Hepatocyte (in vitro differentiated cells): ENCODE measurements at regions not wholly inside any gene's neighbourhood (a gene's known extent, or its start where the extent isn't known, plus 50 kb on each side); places are given as distances from the start of the nearest gene placed in this dataset.
"Not testable (repeated sequence)": the region's sequence is repeated elsewhere in the genome, so short reads cannot be mapped to it uniquely, and the experiment has no call there.

Experiments used
- DNase-seq: peaks from one replicate; pipeline ENCODE4 v3.0.0-alpha.2; 2016; ENCODE audit warnings: low spot score
- H2AFZ ChIP-seq: fragments of 200-600 bp; sonication (generic); 2 replicates; pipeline ENCODE4 v1.6.0; 2016; ENCODE audit warnings: antibody characterized with exemption, mild to moderate bottlenecking
- H3K27ac ChIP-seq: fragments of 200-600 bp; sonication (generic); 2 replicates; pipeline ENCODE4 v1.5.1; 2016; ENCODE audit warnings: mild to moderate bottlenecking
- H3K27me3 ChIP-seq: fragments of 200-600 bp; sonication (generic); 2 replicates; pipeline ENCODE4 v1.6.1; 2016
- H3K36me3 ChIP-seq: fragments of 200-600 bp; sonication (generic); replicated peaks from 2 replicates; pipeline ENCODE4 v1.5.1; 2016; ENCODE audit warnings: low read depth; ENCODE audit not compliant: insufficient read depth
- H3K4me1 ChIP-seq: fragments of 200-600 bp; sonication (generic); 2 replicates; pipeline ENCODE4 v1.5.1; 2016; ENCODE audit warnings: mild to moderate bottlenecking, moderate library complexity; ENCODE audit not compliant: insufficient read depth
- H3K4me2 ChIP-seq: fragments of 200-600 bp; sonication (generic); 2 replicates; pipeline ENCODE4 v1.6.0; 2016
- H3K4me3 ChIP-seq: fragments of 200-600 bp; sonication (generic); 2 replicates; pipeline ENCODE4 v1.5.1; 2016; ENCODE audit warnings: mild to moderate bottlenecking
- H3K79me2 ChIP-seq: fragments of 200-600 bp; sonication (generic); 2 replicates; pipeline ENCODE4 v1.6.0; 2017; ENCODE audit warnings: mild to moderate bottlenecking
- H3K9me2 ChIP-seq: fragments of 200-600 bp; sonication (generic); replicated peaks from 2 replicates; pipeline ENCODE4 v1.6.0; 2017; ENCODE audit warnings: mild to moderate bottlenecking; ENCODE audit not compliant: insufficient read depth
- H3K9me3 ChIP-seq: fragments of 200-600 bp; sonication (generic); 2 replicates; pipeline ENCODE4 v1.5.1; 2016; ENCODE audit warnings: low read depth, mild to moderate bottlenecking
- H4K20me1 ChIP-seq: fragments of 200-600 bp; sonication (generic); 2 replicates; pipeline ENCODE4 v1.6.0; 2016; ENCODE audit warnings: mild to moderate bottlenecking; ENCODE audit not compliant: insufficient read depth, poor library complexity, severe bottlenecking
- CTCF ChIP-seq: fragments of 200-600 bp; sonication (generic); IDR thresholded peaks from 2 replicates; pipeline ENCODE4 v1.5.1; 2016; ENCODE audit warnings: antibody characterized with exemption, mild to moderate bottlenecking; ENCODE audit not compliant: poor library complexity
- EZH2 ChIP-seq: fragments of 200-600 bp; sonication (generic); IDR thresholded peaks from 2 replicates; pipeline ENCODE4 v1.6.1; 2016; ENCODE audit warnings: antibody characterized with exemption, mild to moderate bottlenecking, borderline replicate concordance
- EZH2phosphoT487 ChIP-seq: fragments of 200-600 bp; sonication (generic); IDR thresholded peaks from one replicate; pipeline ENCODE4 v1.6.1; 2018; ENCODE audit warnings: antibody characterized with exemption, mild to moderate bottlenecking, low read depth, moderate library complexity; ENCODE audit not compliant: unreplicated experiment, severe bottlenecking
- WGBS: methylation state at CpG from one replicate; pipeline ENCODE4 v1.1.6; 2016; ENCODE audit warnings: low lambda C conversion rate; ENCODE audit errors: missing lambda C conversion rate; 5-methylcytosine and 5-hydroxymethylcytosine counted together

- WGBS, result 36% methylated on average over 7 of the region's 7 CpGs
- Histone ChIP-seq H3K27ac (peak overlapping the region; percentile 83), H3K9me2 (no peaks in the 10 kb centered on the region), H3K4me3 (no peak overlapping the region), H4K20me1 (no peaks in the 10 kb centered on the region), H3K4me1 (peaks cover 28% of the 10 kb centered on the region), H3K27me3 (no peaks in the 10 kb centered on the region), H3K79me2 (no peaks in the 10 kb centered on the region), H3K4me2 (peak overlapping the region; percentile 46), H3K9me3 (no peaks in the 10 kb centered on the region), H2AFZ (peak overlapping the region; percentile 35), H3K36me3 (no peaks in the 10 kb centered on the region)
- TF ChIP-seq EZH2 (no peak), CTCF (no peak), EZH2phosphoT487 (no peak)
- DNase-seq, result peak; percentile 40
Observed at GRCh38 chr5:39526914-39527477, 102.2 kb upstream of the DAB2 start.

- H3K4me3 ChIP-seq, H3K4me2 ChIP-seq, H3K36me3 ChIP-seq, DNase-seq, H3K9me3 ChIP-seq, H3K27me3 ChIP-seq, H2AFZ ChIP-seq, H4K20me1 ChIP-seq, H3K79me2 ChIP-seq, H3K9me2 ChIP-seq: not testable (repeated sequence)
- 87% methylated on average over 7 of the region's 7 CpGs for WGBS
- peaks cover 18% of the 10 kb centered on the region for H3K4me1 ChIP-seq
- H3K27ac ChIP-seq, result peak overlapping the region; percentile 83
Observed at GRCh38 chr5:39525781-39526180, 101.0 kb upstream of the DAB2 start.

GRCh38 chr5:39525271-39525670 lies 100.5 kb upstream of the DAB2 start:
- H3K9me2 ChIP-seq, result no peaks in the 10 kb centered on the region
- H2AFZ ChIP-seq, result no peak overlapping the region
- H3K4me1 ChIP-seq, result peaks cover 14% of the 10 kb centered on the region
- H3K79me2 ChIP-seq, result no peaks in the 10 kb centered on the region
- H3K9me3 ChIP-seq, result no peaks in the 10 kb centered on the region
- H3K27me3 ChIP-seq, result no peaks in the 10 kb centered on the region
- no peak overlapping the region for H3K4me3 ChIP-seq
- no peak overlapping the region for H3K4me2 ChIP-seq
- no peaks in the 10 kb centered on the region for H4K20me1 ChIP-seq
- 98% methylated on average over 2 of the region's 2 CpGs for WGBS
- H3K36me3 ChIP-seq, result no peaks in the 10 kb centered on the region
- H3K27ac ChIP-seq, result no peak overlapping the region
- no peak for DNase-seq
- TF ChIP-seq EZH2phosphoT487, result no peak
- no peak for TF ChIP-seq CTCF
- TF ChIP-seq EZH2, result no peak

GRCh38 chr5:39523821-39524220 lies 99.0 kb upstream of the DAB2 start:
- Histone ChIP-seq H3K9me2 (no peaks in the 10 kb centered on the region), H3K4me2 (no peak overlapping the region), H3K27ac (no peak overlapping the region), H3K27me3 (no peaks in the 10 kb centered on the region), H3K9me3 (no peaks in the 10 kb centered on the region), H3K79me2 (no peaks in the 10 kb centered on the region), H3K36me3 (no peaks in the 10 kb centered on the region), H4K20me1 (no peaks in the 10 kb centered on the region), H3K4me3 (no peak overlapping the region), H3K4me1 (peaks cover 17% of the 10 kb centered on the region), H2AFZ (no peak overlapping the region)
- no peak for DNase-seq
- no peak for TF ChIP-seq CTCF
- TF ChIP-seq EZH2phosphoT487, result no peak
- TF ChIP-seq EZH2, result no peak
- 92% methylated on average over 4 of the region's 4 CpGs for WGBS
